ENCODE measurements at regions not wholly inside any gene's neighbourhood (a gene's known extent, or its start where the extent isn't known, plus 50 kb on each side); places are given as distances from the start of the nearest gene placed in this dataset.

- Histone ChIP-seq H3K4me3 (ENCODE audit: low read depth, low read length) (no peak overlapping the region), H3K27me3 (ENCODE audit: control insufficient read depth, insufficient read depth, low read length) (no peaks in the 10 kb centered on the region), H3K36me3 (ENCODE audit: control insufficient read depth, insufficient read depth, low read length) (no peaks in the 10 kb centered on the region)
- TF ChIP-seq CTCF (IDR thresholded peaks at IDR 0.05; ENCODE audit: insufficient read depth, low read length, severe bottlenecking): no peak
- peak; percentile 22 for DNase-seq (ENCODE audit: low read depth)
- no peak for FAIRE-seq
Observed at GRCh38 chr1:59232216-59232615, 64.7 kb upstream of the FGGY start.

DNA sequence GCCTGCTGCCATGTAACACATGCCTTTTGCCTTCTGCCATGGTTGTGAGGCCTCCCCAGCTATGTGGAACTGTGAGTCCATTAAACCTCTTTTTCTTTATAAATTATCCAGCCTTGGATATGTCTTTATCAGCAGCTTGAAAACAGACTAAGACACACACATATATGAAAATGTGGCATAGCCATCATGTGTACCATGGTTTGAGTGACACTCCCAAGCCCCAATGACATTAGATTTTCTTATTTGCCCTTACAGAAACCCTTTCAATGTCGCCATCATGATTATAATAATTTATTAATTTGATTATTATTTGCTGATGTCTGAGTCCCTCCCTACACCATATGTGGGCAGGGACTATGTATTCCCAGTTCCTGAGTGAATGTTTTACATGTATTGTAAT is 63.5 kb upstream of the FGGY start:
- H3K27me3 ChIP-seq (ENCODE audit: control insufficient read depth, insufficient read depth, low read length): no peaks in the 10 kb centered on the region
- DNase-seq (ENCODE audit: low read depth): no peak
- H3K36me3 ChIP-seq (ENCODE audit: control insufficient read depth, insufficient read depth, low read length): no peaks in the 10 kb centered on the region
- no peak overlapping the region for H3K4me3 ChIP-seq (ENCODE audit: low read depth, low read length)
- no peak for TF ChIP-seq CTCF (IDR thresholded peaks at IDR 0.05; ENCODE audit: insufficient read depth, low read length, severe bottlenecking)
- no peak for FAIRE-seq

DNA sequence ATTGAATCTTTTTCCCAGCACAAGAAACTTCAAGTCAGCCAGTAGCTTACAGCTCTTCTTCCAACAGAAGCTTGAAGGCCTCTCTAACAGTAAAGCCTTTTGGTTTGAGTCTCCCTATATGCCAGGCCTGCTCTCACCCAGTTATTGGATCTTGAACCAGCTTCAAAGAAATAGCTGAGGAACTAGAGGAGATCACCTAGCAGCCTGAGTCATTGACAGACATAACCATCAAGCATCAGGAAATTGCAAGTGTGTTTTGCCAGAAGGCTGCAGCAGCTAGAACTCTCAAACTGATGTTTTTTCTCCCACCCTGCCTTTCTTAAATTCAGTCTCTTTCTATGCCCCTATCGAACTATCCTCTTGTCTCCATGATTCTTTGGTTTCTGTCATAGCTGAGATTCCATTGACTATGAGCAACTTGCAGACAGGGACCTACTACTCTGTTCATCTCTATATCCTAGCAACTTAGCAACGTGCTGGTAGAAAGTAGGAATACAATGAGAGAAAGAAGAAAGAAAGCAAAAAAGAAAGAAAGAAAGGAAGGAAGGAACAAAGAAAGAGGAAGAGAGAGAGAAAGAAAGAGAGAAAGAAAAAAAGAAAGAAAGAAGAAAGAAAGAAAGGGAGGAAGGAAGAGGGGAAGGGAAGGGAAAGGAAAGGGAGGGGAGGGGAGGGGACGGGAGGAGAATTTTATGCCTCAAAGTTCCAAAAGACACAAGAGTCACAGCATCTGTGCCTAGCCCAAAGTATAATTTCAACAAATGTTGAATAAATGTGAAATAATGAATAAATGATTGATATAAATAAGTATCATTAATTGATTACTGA is 60.0 kb upstream of the FGGY start:
- H3K36me3 ChIP-seq (ENCODE audit: control insufficient read depth, insufficient read depth, low read length): no peaks in the 10 kb centered on the region
- H3K4me3 ChIP-seq (ENCODE audit: low read depth, low read length): no peak overlapping the region
- TF ChIP-seq CTCF (IDR thresholded peaks at IDR 0.05; ENCODE audit: insufficient read depth, low read length, severe bottlenecking): no peak
- no peaks in the 10 kb centered on the region for H3K27me3 ChIP-seq (ENCODE audit: control insufficient read depth, insufficient read depth, low read length)
- DNase-seq (ENCODE audit: low read depth): peak; percentile 29
- no peak for FAIRE-seq

DNA sequence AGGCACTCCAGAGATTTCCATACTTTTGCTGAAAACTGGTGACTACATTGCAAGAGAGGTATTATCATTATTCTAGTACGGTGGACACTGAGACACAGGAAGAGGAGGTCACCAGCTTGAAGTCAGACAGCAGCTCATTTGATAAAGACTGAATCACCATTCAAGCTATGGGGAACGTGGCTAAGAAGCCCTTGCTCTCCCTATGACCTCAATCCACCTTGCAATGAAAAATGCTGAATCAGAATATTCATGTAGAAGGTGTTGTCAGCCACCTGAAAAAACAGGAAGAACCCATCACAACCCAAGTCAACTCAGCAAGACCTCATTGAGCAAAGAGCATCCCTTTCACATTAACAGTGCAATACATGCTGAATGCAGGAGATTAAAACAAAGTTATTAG is 59.0 kb upstream of the FGGY start:
- DNase-seq (ENCODE audit: low read depth) (peak; percentile 65), FAIRE-seq (peak; percentile 72)
- Histone ChIP-seq H3K4me3 (ENCODE audit: low read depth, low read length) (no peak overlapping the region), H3K27me3 (ENCODE audit: control insufficient read depth, insufficient read depth, low read length) (no peaks in the 10 kb centered on the region), H3K36me3 (ENCODE audit: control insufficient read depth, insufficient read depth, low read length) (no peaks in the 10 kb centered on the region)
- TF ChIP-seq CTCF (IDR thresholded peaks at IDR 0.05; ENCODE audit: insufficient read depth, low read length, severe bottlenecking): no peak

GRCh38 chr1:59238333-59238934 is 58.5 kb upstream of the FGGY start:
- TF ChIP-seq CTCF (IDR thresholded peaks at IDR 0.05; ENCODE audit: insufficient read depth, low read length, severe bottlenecking): no peak
- H3K27me3 ChIP-seq (ENCODE audit: control insufficient read depth, insufficient read depth, low read length): no peaks in the 10 kb centered on the region
- no peak for FAIRE-seq
- no peak for DNase-seq (ENCODE audit: low read depth)
- no peaks in the 10 kb centered on the region for H3K36me3 ChIP-seq (ENCODE audit: control insufficient read depth, insufficient read depth, low read length)
- H3K4me3 ChIP-seq (ENCODE audit: low read depth, low read length): no peak overlapping the region
